Heart left ventricle (tissue), 13 donors: ENCODE measurements at regions not wholly inside any gene's neighbourhood (a gene's known extent, or its start where the extent isn't known, plus 50 kb on each side); places are given as distances from the start of the nearest gene placed in this dataset.

Source experiments
- POLR2A ChIP-seq, 2 donors: fragments of 450-650 bp; IDR thresholded peaks; one replicate each; pipeline ENCODE4 v1.6.1; 2017; ENCODE audit warnings: antibody characterized with exemption in 2 of 2, mild to moderate bottlenecking in 2 of 2, moderate library complexity in 2 of 2
- TF ChIP-seq, protein P1 (sequence below), 12 donors: fragments of 200-600 bp; sonication (generic) in 4 of 12; IDR thresholded peaks; one replicate each; pipeline versions ENCODE4 v1.5.0 to v1.8.0; 2018 to 2022; ENCODE audit warnings: antibody characterized with exemption in 12 of 12, mild to moderate bottlenecking in 5 of 12
- donor health status: ischemic (EF 13 %, LVEDD 7.1; RV severe dilation, severe dysfunction).
- donor health status: DM: no; HTN: yes; CAD: no.
- donor health status: DM: no; HTN: no; CAD: no.
- donor health status: ischemic (EF 25% LVEDD 6.9; RV normal size, moderate dysfunction).
- donor health status: ischemic (EF 25% LVEDD 5.7; RV mildly dilated, moderate dysfunction).
- donor health status: ischemic (EF 35%, LVEDD 5.7; RV mildly dilated, moderate dysfunction).
- donor health status: nonischemic (EF 11% LVEDD 7.7; RV severe dilation, severe dysfunction).
- donor health status: DM: yes; HTN: yes; CAD: no.
- donor health status: PGD.
- donor health status: ischemic (EF 29% LVEDD 5.4; RV normal size, mild dysfunction).
- donor health status: nonischemic (EF 23%, LVEDD 6.1; RV moderate dilation, normal function).

DNA sequence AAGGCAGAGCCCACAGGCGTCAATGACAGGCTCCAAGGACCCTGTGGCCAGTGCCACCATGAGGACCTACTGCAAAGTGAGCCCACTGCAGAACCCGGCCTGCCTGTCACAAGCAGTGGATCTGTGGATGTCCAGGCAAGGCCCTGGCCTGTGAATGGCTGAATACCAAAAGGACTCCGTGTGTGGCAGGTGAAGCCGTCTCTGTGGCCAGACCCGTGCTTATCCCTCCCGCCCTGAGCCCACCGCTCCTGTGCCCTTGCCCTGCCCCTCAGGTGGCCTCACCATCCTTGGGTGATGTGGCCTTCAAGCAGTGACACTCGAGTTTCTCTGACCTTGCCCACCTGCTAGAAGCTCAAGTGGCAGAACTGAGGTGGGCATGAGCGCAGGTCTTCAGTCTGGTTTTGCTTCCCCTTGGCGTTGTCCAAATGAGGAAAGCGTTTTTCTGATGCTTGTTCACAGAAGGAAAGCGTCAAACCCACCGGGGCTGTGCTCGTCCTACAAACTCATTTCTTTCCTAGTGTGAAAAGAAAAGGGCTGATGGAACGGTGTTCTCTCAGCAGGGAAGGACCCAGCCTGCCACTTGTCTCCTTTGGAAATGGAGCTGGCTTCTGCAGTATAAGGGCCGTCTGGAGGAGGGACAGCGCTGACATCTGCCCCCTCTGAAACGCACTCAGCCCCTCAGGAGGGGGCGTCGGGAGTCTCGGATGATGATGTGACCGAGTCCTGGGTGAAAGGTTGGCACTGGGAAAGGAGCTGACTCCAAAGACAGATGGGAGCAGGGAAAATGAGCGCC lies 377.7 kb upstream of the IRX4 start:
- TF ChIP-seq POLR2A (IDR thresholded peaks at IDR 0.05), result no peak
- TF ChIP-seq, protein P1, sequence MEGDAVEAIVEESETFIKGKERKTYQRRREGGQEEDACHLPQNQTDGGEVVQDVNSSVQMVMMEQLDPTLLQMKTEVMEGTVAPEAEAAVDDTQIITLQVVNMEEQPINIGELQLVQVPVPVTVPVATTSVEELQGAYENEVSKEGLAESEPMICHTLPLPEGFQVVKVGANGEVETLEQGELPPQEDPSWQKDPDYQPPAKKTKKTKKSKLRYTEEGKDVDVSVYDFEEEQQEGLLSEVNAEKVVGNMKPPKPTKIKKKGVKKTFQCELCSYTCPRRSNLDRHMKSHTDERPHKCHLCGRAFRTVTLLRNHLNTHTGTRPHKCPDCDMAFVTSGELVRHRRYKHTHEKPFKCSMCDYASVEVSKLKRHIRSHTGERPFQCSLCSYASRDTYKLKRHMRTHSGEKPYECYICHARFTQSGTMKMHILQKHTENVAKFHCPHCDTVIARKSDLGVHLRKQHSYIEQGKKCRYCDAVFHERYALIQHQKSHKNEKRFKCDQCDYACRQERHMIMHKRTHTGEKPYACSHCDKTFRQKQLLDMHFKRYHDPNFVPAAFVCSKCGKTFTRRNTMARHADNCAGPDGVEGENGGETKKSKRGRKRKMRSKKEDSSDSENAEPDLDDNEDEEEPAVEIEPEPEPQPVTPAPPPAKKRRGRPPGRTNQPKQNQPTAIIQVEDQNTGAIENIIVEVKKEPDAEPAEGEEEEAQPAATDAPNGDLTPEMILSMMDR (IDR thresholded peaks at IDR 0.05), result no peak
